Endothelial cell (in vitro differentiated cells): ENCODE measurements at regions not wholly inside any gene's neighbourhood (a gene's known extent, or its start where the extent isn't known, plus 50 kb on each side); places are given as distances from the start of the nearest gene placed in this dataset.

Source experiments
- DNase-seq: peaks from one replicate; pipeline ENCODE4 v3.0.0; 2021; ENCODE audit warnings: low spot score
- H3K27ac Mint-ChIP-seq: one replicate; pipeline ENCODE4 v1.8.0; 2021; ENCODE audit warnings: mixed read lengths, inconsistent platforms; ENCODE audit not compliant: unreplicated experiment
- H3K27me3 Mint-ChIP-seq: one replicate; pipeline ENCODE4 v1.8.0; 2021; ENCODE audit warnings: mild to moderate bottlenecking, moderate library complexity, mixed read lengths, inconsistent platforms; ENCODE audit not compliant: unreplicated experiment
- H3K36me3 Mint-ChIP-seq: one replicate; pipeline ENCODE4 v1.8.0; 2021; ENCODE audit warnings: mild to moderate bottlenecking, low read depth, mixed read lengths, inconsistent platforms; ENCODE audit not compliant: unreplicated experiment
- H3K4me1 Mint-ChIP-seq: one replicate; pipeline ENCODE4 v1.8.0; 2021; ENCODE audit warnings: mild to moderate bottlenecking, mixed read lengths, inconsistent platforms; ENCODE audit not compliant: unreplicated experiment
- H3K4me3 Mint-ChIP-seq: one replicate; pipeline ENCODE4 v1.8.0; 2021; ENCODE audit warnings: mild to moderate bottlenecking, mixed read lengths, inconsistent platforms; ENCODE audit not compliant: unreplicated experiment
- H3K9me3 Mint-ChIP-seq: one replicate; pipeline ENCODE4 v1.8.0; 2021; ENCODE audit warnings: mixed read lengths, inconsistent platforms; ENCODE audit not compliant: unreplicated experiment
- TF ChIP-seq, protein P1 (sequence below): fragments of 200-600 bp; sonication (generic); IDR thresholded peaks from one replicate; pipeline ENCODE4 v1.5.0; 2021; ENCODE audit warnings: antibody characterized with exemption; ENCODE audit not compliant: unreplicated experiment

DNA sequence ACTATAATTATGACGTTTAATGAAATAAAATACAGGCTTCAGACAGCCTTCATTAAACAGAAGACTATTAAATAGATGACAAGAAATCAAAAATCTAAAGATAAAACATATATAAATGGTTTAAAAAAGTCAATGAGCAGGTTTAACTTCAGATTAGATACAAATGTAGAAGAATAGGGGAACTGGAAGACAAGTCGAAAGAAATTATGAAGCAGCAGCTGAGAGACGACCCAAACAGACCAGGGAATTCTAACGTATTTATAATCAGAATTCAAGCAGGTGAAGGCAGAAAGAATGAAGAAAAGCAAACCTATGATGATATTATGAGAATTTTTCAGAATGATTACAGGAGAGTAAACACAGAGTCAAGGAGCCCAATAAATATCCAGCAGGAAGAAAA, 235.1 kb upstream of the XYLT1 start:
- TF ChIP-seq, protein P1, sequence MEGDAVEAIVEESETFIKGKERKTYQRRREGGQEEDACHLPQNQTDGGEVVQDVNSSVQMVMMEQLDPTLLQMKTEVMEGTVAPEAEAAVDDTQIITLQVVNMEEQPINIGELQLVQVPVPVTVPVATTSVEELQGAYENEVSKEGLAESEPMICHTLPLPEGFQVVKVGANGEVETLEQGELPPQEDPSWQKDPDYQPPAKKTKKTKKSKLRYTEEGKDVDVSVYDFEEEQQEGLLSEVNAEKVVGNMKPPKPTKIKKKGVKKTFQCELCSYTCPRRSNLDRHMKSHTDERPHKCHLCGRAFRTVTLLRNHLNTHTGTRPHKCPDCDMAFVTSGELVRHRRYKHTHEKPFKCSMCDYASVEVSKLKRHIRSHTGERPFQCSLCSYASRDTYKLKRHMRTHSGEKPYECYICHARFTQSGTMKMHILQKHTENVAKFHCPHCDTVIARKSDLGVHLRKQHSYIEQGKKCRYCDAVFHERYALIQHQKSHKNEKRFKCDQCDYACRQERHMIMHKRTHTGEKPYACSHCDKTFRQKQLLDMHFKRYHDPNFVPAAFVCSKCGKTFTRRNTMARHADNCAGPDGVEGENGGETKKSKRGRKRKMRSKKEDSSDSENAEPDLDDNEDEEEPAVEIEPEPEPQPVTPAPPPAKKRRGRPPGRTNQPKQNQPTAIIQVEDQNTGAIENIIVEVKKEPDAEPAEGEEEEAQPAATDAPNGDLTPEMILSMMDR = no peak
- no peaks in the 10 kb centered on the region for H3K9me3 Mint-ChIP-seq
- H3K27ac Mint-ChIP-seq = no peak overlapping the region
- no peaks in the 10 kb centered on the region for H3K36me3 Mint-ChIP-seq
- no peak for DNase-seq
- no peaks in the 10 kb centered on the region for H3K4me1 Mint-ChIP-seq
- peaks cover 2% of the 10 kb centered on the region for H3K27me3 Mint-ChIP-seq
- H3K4me3 Mint-ChIP-seq = no peak overlapping the region

DNA sequence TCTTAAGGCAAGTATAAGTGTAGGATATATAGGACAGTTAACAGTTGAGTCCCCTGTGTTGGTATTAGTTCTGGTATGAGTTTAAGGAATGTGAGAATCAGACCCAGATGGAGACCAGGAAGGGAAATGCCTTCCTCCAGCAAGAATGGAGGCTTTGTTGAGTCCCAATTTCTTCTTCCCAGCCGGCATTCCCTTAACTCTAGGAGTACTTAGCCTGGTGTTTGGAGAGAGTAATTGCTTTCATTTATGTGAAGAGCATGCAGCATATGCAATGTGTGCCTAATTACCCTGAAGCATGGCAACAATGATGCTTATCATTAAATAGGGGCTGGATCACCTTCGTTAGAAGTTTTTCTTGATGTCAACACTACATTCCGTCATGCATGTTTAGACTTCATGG, 225.9 kb upstream of the XYLT1 start:
- Mint-ChIP-seq H3K27me3 (no peaks in the 10 kb centered on the region), H3K9me3 (no peaks in the 10 kb centered on the region), H3K4me3 (no peak overlapping the region), H3K4me1 (peaks cover under 1% of the 10 kb centered on the region), H3K36me3 (no peaks in the 10 kb centered on the region), H3K27ac (no peak overlapping the region)
- no peak for DNase-seq
- TF ChIP-seq, protein P1 = no peak

DNA sequence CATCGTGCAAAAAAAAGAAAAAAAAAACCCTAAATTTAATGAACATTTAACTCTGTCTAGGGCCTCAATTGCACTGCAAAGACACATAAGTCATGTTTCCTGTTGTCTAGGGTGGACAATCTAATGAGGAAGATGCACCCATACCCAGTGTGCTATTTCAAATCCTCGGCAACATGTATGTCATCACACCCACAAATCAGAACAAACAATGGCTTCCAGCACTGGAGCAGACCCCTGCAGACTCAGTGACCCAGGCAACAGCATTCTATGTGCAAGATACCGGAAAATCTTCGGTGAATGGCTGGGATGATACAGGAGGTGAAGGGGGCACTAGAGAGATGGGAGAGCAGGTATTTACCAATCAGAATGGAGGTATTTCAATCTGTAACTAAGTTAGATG, 221.7 kb upstream of the XYLT1 start:
- TF ChIP-seq, protein P1 = no peak
- Mint-ChIP-seq H3K27ac (no peak overlapping the region), H3K4me1 (peaks cover 16% of the 10 kb centered on the region), H3K27me3 (peaks cover under 1% of the 10 kb centered on the region), H3K36me3 (no peaks in the 10 kb centered on the region), H3K9me3 (no peaks in the 10 kb centered on the region), H3K4me3 (no peak overlapping the region)
- DNase-seq = no peak

DNA sequence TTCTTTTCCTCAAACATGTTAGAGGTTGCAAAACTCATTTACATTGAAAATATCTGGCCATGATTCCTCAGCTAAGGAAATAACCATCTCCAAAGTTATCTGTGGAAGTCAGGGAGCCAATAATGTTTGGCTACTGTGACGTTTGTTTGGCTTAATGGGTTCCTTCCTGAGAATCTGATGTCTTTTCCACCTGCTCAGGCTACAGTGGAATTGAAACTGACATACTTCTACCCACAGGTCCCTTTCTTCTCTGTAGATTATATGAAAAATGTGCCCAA, 221.1 kb upstream of the XYLT1 start:
- H3K36me3 Mint-ChIP-seq = no peaks in the 10 kb centered on the region
- H3K4me3 Mint-ChIP-seq = no peak overlapping the region
- DNase-seq = no peak
- H3K27ac Mint-ChIP-seq = no peak overlapping the region
- peaks cover 16% of the 10 kb centered on the region for H3K4me1 Mint-ChIP-seq
- no peaks in the 10 kb centered on the region for H3K9me3 Mint-ChIP-seq
- peaks cover 1% of the 10 kb centered on the region for H3K27me3 Mint-ChIP-seq
- TF ChIP-seq, protein P1 = no peak

DNA sequence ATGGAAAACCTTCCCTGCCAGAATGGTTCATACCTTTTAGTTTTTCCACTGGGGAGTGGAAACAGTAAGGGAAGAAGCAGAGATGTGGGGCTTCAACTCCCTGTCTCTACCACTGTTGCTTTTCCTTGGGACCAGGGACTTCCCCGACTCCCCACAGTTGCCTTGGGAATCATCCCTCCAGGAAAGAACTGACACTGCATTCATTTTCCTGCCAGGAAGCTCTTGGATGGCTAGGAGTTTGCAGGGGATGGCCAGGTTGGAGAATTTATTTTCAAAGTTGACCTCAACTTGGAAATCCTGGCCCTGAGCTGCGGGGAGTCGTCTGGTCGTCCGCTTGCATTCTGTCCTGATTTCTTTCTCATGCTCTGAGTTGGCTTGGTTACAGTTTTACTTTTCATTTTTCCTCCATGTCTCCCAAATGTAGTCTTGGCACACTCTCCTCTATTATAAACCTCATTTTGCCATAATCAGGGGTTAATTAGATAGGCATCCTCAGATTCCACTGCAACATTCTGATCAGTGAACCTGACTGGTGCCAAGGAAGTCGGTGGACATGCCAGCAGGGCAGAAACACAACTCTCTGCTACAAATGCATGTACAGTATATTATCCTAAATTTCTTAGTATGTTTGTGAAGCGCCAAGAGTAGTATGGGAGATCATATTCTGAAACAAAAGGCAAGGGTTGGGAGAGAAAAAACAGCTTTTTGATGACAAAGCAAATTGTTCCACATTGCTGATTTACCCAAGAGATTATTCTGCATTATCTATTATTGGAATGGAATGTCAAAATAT, 220.5 kb upstream of the XYLT1 start:
- TF ChIP-seq, protein P1 = no peak
- DNase-seq = no peak
- Mint-ChIP-seq H3K27ac (no peak overlapping the region), H3K36me3 (no peaks in the 10 kb centered on the region), H3K4me3 (no peak overlapping the region), H3K9me3 (no peaks in the 10 kb centered on the region), H3K27me3 (peaks cover 1% of the 10 kb centered on the region), H3K4me1 (peaks cover 16% of the 10 kb centered on the region)
